ENCODE measurements at regions not wholly inside any gene's neighbourhood (a gene's known extent, or its start where the extent isn't known, plus 50 kb on each side); places are given as distances from the start of the nearest gene placed in this dataset.
"Not testable (repeated sequence)": the region's sequence is repeated elsewhere in the genome, so short reads cannot be mapped to it uniquely, and the experiment has no call there.

- Mint-ChIP-seq H3K4me1 (peaks cover 5% of the 10 kb centered on the region), H3K4me3 (no peak overlapping the region), H3K36me3 (peaks cover 3% of the 10 kb centered on the region), H3K27me3 (ENCODE audit: insufficient read depth, low read depth) (no peaks in the 10 kb centered on the region), H3K9me3 (peaks cover 4% of the 10 kb centered on the region), H3K27ac (no peak overlapping the region)
- Histone ChIP-seq H3K27ac (no peak overlapping the region), H3K9ac (no peak overlapping the region), H2AFZ (replicated peaks) (no peak overlapping the region), H3K36me3 (no peaks in the 10 kb centered on the region), H3K4me1 (no peaks in the 10 kb centered on the region), H3K4me2 (no peak overlapping the region), H3K4me3 (no peak overlapping the region), H3F3A (ENCODE audit: low read depth) (no peaks in the 10 kb centered on the region), H3K79me2 (ENCODE audit: low read depth) (no peaks in the 10 kb centered on the region), H3K9me3 (ENCODE audit: low read depth) (no peaks in the 10 kb centered on the region), H3K27me3 (no peaks in the 10 kb centered on the region), H4K20me1 (ENCODE audit: low read depth) (no peaks in the 10 kb centered on the region)
- no peak for DNase-seq (ENCODE audit: low spot score)
- no peak for TF ChIP-seq EZH2 (IDR thresholded peaks at IDR 0.05)
- TF ChIP-seq CTCF (IDR thresholded peaks at IDR 0.05), result no peak
- TF ChIP-seq EZH2phosphoT487 (IDR thresholded peaks at IDR 0.05), result no peak
These were observed 83.6 kb upstream of the PIK3C3 start for GRCh38 chr18:41871229-41872000.

GRCh38 chr18:41870817-41871216 is 84.2 kb upstream of the PIK3C3 start:
- no peak for TF ChIP-seq EZH2 (IDR thresholded peaks at IDR 0.05)
- no peak for TF ChIP-seq CTCF (IDR thresholded peaks at IDR 0.05)
- no peak for TF ChIP-seq EZH2phosphoT487 (IDR thresholded peaks at IDR 0.05)
- peaks cover 4% of the 10 kb centered on the region for H3K9me3 Mint-ChIP-seq

GRCh38 chr18:41870191-41870590 is 84.8 kb upstream of the PIK3C3 start:
- Histone ChIP-seq H3K27ac (no peak overlapping the region), H2AFZ (replicated peaks) (no peak overlapping the region), H3K9ac (no peak overlapping the region), H3K4me3 (no peak overlapping the region), H3K9me3 (ENCODE audit: low read depth) (no peaks in the 10 kb centered on the region), H4K20me1 (ENCODE audit: low read depth) (no peaks in the 10 kb centered on the region), H3F3A (ENCODE audit: low read depth) (no peaks in the 10 kb centered on the region), H3K79me2 (ENCODE audit: low read depth) (no peaks in the 10 kb centered on the region), H3K4me1 (no peaks in the 10 kb centered on the region), H3K27me3 (no peaks in the 10 kb centered on the region), H3K4me2 (no peak overlapping the region), H3K36me3 (no peaks in the 10 kb centered on the region)
- no peak for TF ChIP-seq EZH2phosphoT487 (IDR thresholded peaks at IDR 0.05)
- no peak for TF ChIP-seq CTCF (IDR thresholded peaks at IDR 0.05)
- TF ChIP-seq EZH2 (IDR thresholded peaks at IDR 0.05), result no peak
- DNase-seq (ENCODE audit: low spot score), result no peak
- peaks cover 4% of the 10 kb centered on the region for H3K9me3 Mint-ChIP-seq
- H3K36me3 Mint-ChIP-seq, result peaks cover 3% of the 10 kb centered on the region
- H3K27ac Mint-ChIP-seq, result no peak overlapping the region
- no peaks in the 10 kb centered on the region for H3K27me3 Mint-ChIP-seq (ENCODE audit: insufficient read depth, low read depth)
- no peak overlapping the region for H3K4me3 Mint-ChIP-seq
- peaks cover 5% of the 10 kb centered on the region for H3K4me1 Mint-ChIP-seq

More at GRCh38 chr18:41870817-41871216, 84.2 kb upstream of the PIK3C3 start:
- H3K4me1 Mint-ChIP-seq, result peaks cover 5% of the 10 kb centered on the region
- DNase-seq (ENCODE audit: low spot score), result no peak
- Histone ChIP-seq H3K9ac (no peak overlapping the region), H3F3A (ENCODE audit: low read depth) (no peaks in the 10 kb centered on the region), H3K4me3 (no peak overlapping the region), H3K36me3 (no peaks in the 10 kb centered on the region), H2AFZ (replicated peaks) (no peak overlapping the region), H3K79me2 (ENCODE audit: low read depth) (no peaks in the 10 kb centered on the region), H3K27me3 (no peaks in the 10 kb centered on the region), H3K4me2 (no peak overlapping the region), H3K27ac (no peak overlapping the region), H4K20me1 (ENCODE audit: low read depth) (no peaks in the 10 kb centered on the region), H3K9me3 (ENCODE audit: low read depth) (no peaks in the 10 kb centered on the region), H3K4me1 (no peaks in the 10 kb centered on the region)
- peaks cover 3% of the 10 kb centered on the region for H3K36me3 Mint-ChIP-seq
- H3K27ac Mint-ChIP-seq, result no peak overlapping the region
- H3K4me3 Mint-ChIP-seq, result no peak overlapping the region
- no peaks in the 10 kb centered on the region for H3K27me3 Mint-ChIP-seq (ENCODE audit: insufficient read depth, low read depth)

GRCh38 chr18:41865796-41866195 is 89.2 kb upstream of the PIK3C3 start:
- not testable (repeated sequence) for H3K27me3 Mint-ChIP-seq (ENCODE audit: insufficient read depth, low read depth); H3K4me3 Mint-ChIP-seq; DNase-seq (ENCODE audit: low spot score); H3K79me2 ChIP-seq (ENCODE audit: low read depth); H3K36me3 Mint-ChIP-seq; H3F3A ChIP-seq (ENCODE audit: low read depth); H3K27me3 ChIP-seq; H3K9me3 ChIP-seq (ENCODE audit: low read depth); H3K27ac Mint-ChIP-seq; H2AFZ ChIP-seq (replicated peaks); H3K27ac ChIP-seq; H3K9me3 Mint-ChIP-seq; H3K9ac ChIP-seq; H4K20me1 ChIP-seq (ENCODE audit: low read depth); H3K36me3 ChIP-seq; H3K4me2 ChIP-seq; H3K4me3 ChIP-seq
- peaks cover 35% of the 10 kb centered on the region for H3K4me1 Mint-ChIP-seq
- peaks cover 21% of the 10 kb centered on the region for H3K4me1 ChIP-seq
